K562 (cell line): ENCODE measurements at regions not wholly inside any gene's neighbourhood (a gene's known extent, or its start where the extent isn't known, plus 50 kb on each side); places are given as distances from the start of the nearest gene placed in this dataset.

ENCODE experiments used
- ATAC-seq: fragments of 200-7000 bp; cut with Tn5 transposase; 3 replicates; pipeline ENCODE4 v1.9.1; 2020; ENCODE audit warnings: moderate library complexity
- BruUV-seq: library from RNA; stranded (reverse); fragments of 400-500 nt; replicated peaks from 2 replicates; lab custom pipeline; 2021; lab: Mats Ljungman, UMichigan
- CTCF ChIA-PET: fragments of 300-600 bp; formaldehyde crosslinking; extraction: SDS; loops from one replicate; lab custom pipeline; 2021; ENCODE audit warnings: low intra/inter-chr PET ratio; lab: Yijun Ruan, JAX
- POLR2A ChIA-PET: fragments of 300-600, 350-650 bp; sonication (Branson Sonifier 250); formaldehyde crosslinking; extraction: SDS; loops from one replicate; lab custom pipeline; 2021; ENCODE audit warnings: antibody characterized with exemption, inconsistent platforms; lab: Yijun Ruan, JAX
- DNase-seq, 4 experiments: peaks; one replicate each; pipeline versions ENCODE4 v3.0.0 to v3.0.0-alpha.2; 2011 to 2018; ENCODE audit warnings: low spot score in 3 of 4, mixed read lengths in 3 of 4; ENCODE audit errors: extremely low read depth in 1 of 4
- FAIRE-seq: peaks from 2 replicates; lab custom pipeline; 2011; peaks lifted over from hg19 to GRCh38; lab: Jason Lieb, UNC
- H2AFZ ChIP-seq: 2 replicates; pipeline ENCODE4 v1.6.0; 2011; ENCODE audit warnings: low read depth, low read length, control low read depth, inconsistent platforms
- H3K27ac ChIP-seq: fragments of 200-600 bp; 3 replicates; pipeline ENCODE4 v1.8.0; 2011; ENCODE audit warnings: low read depth, mild to moderate bottlenecking, control low read depth, inconsistent platforms, low read length, moderate library complexity, mixed read lengths; ENCODE audit errors: extremely low read depth
- H3K27me3 ChIP-seq, 2 experiments: fragments of 300-600 bp in 1 of 2; 2 replicates in 1 of 2; 3 replicates in 1 of 2; pipeline versions ENCODE4 v1.6.0 to v1.8.0; 2011; ENCODE audit warnings: inconsistent platforms in 2 of 2, low read length in 2 of 2, mild to moderate bottlenecking in 1 of 2, mixed read lengths in 1 of 2, moderate library complexity in 1 of 2; ENCODE audit not compliant: control insufficient read depth in 2 of 2, insufficient read depth in 2 of 2
- H3K36me3 ChIP-seq: fragments of 300-600 bp; 3 replicates; pipeline ENCODE4 v1.8.0; 2011; ENCODE audit warnings: mild to moderate bottlenecking, low read length, inconsistent platforms; ENCODE audit not compliant: control insufficient read depth, insufficient read depth
- H3K4me1 ChIP-seq, 2 experiments: fragments of 200-600 bp in 1 of 2; replicated peaks in 1 of 2; 2 replicates in 1 of 2; 3 replicates in 1 of 2; pipeline versions ENCODE4 v1.5.1 to v1.8.0; 2011; ENCODE audit warnings: inconsistent platforms in 2 of 2, low read length in 2 of 2, mild to moderate bottlenecking in 1 of 2, mixed read lengths in 1 of 2, moderate library complexity in 1 of 2; ENCODE audit not compliant: control insufficient read depth in 2 of 2, insufficient read depth in 2 of 2
- H3K4me2 ChIP-seq: 2 replicates; pipeline ENCODE4 v1.6.1; 2011; ENCODE audit warnings: low read length, control low read depth, inconsistent platforms, mixed read lengths; ENCODE audit not compliant: insufficient read depth
- H3K4me3 ChIP-seq: fragments of 200-600 bp; sonication (generic), shearing (Covaris generic); 2 replicates; pipeline ENCODE4 v1.5.1; 2016; ENCODE audit warnings: control low read depth, inconsistent platforms
- H3K79me2 ChIP-seq: fragments of 200-600 bp; 3 replicates; pipeline ENCODE4 v1.8.0; 2011; ENCODE audit warnings: low read length, inconsistent platforms; ENCODE audit not compliant: control insufficient read depth, insufficient read depth
- H3K9ac ChIP-seq, 2 experiments: 2 replicates each; pipeline versions ENCODE4 v1.6.0 to v1.6.1; 2011; ENCODE audit warnings: low read depth in 2 of 2, low read length in 2 of 2, control low read depth in 1 of 2, inconsistent platforms in 1 of 2, mild to moderate bottlenecking in 1 of 2, mixed read lengths in 1 of 2; ENCODE audit not compliant: insufficient read depth in 1 of 2
- H3K9me1 ChIP-seq: one replicate; pipeline ENCODE4 v1.6.0; 2011; ENCODE audit warnings: inconsistent platforms, mild to moderate bottlenecking, low read length, moderate library complexity; ENCODE audit not compliant: control insufficient read depth, insufficient read depth
- H3K9me3 ChIP-seq: replicated peaks from 2 replicates; pipeline ENCODE4 v1.5.1; 2011; ENCODE audit warnings: low read depth, low read length, inconsistent platforms; ENCODE audit not compliant: control insufficient read depth, insufficient read depth
- H4K20me1 ChIP-seq: replicated peaks from 2 replicates; pipeline ENCODE4 v1.6.1; 2011; ENCODE audit warnings: low read length, inconsistent platforms, mixed read lengths; ENCODE audit not compliant: control insufficient read depth, insufficient read depth
- BDP1 ChIP-seq: IDR thresholded peaks from 3 replicates; pipeline ENCODE4 v1.6.1; 2011; ENCODE audit not compliant: insufficient read length, insufficient read depth
- BRD4 ChIP-seq: fragments of 200-600 bp; sonication (generic); IDR thresholded peaks from 2 replicates; pipeline ENCODE4 v1.6.1; 2017; ENCODE audit warnings: inconsistent platforms
- E2F5 ChIP-seq: sonication (generic); formaldehyde crosslinking; IDR thresholded peaks from 2 replicates; pipeline ENCODE4 v1.8.0; 2022; ENCODE audit warnings: mild to moderate bottlenecking, missing genetic modification reagents
- EHMT2 ChIP-seq: fragments of 450-650 bp; IDR thresholded peaks from 2 replicates; pipeline ENCODE4 v1.6.1; 2018; ENCODE audit warnings: antibody characterized with exemption
- HOMEZ ChIP-seq: fragments of 250-450 bp; sonication (Bioruptor Pico); IDR thresholded peaks from 2 replicates; pipeline ENCODE4 v1.4.0; 2020; ENCODE audit warnings: mild to moderate bottlenecking, moderate library complexity
- LEF1 ChIP-seq: fragments of 450-650 bp; IDR thresholded peaks from 2 replicates; pipeline ENCODE4 v1.6.1; 2016; ENCODE audit warnings: mild to moderate bottlenecking
- MED1 ChIP-seq: sonication (generic); formaldehyde crosslinking; IDR thresholded peaks from 2 replicates; pipeline ENCODE4 v1.8.1; 2023; ENCODE audit warnings: missing genetic modification reagents, borderline replicate concordance
- MXI1 ChIP-seq: IDR thresholded peaks from 2 replicates; pipeline ENCODE4 v1.6.1; 2011; ENCODE audit warnings: low read depth, mild to moderate bottlenecking, improper control_type of control experiment, low read length
- NR4A1 ChIP-seq, 2 experiments: fragments of 250-450 bp in 1 of 2; fragments of 450-650 bp in 1 of 2; sonication (Bioruptor Pico) in 1 of 2; IDR thresholded peaks; 2 replicates each; pipeline versions ENCODE4 v1.4.0 to v1.6.1; 2016 to 2020; ENCODE audit warnings: mild to moderate bottlenecking in 2 of 2, missing compliant biosample characterization in 1 of 2, missing genetic modification characterization in 1 of 2, moderate library complexity in 1 of 2
- PHF20 ChIP-seq: fragments of 450-650 bp; IDR thresholded peaks from 2 replicates; pipeline ENCODE4 v1.6.1; 2018; ENCODE audit not compliant: partially characterized antibody
- POU5F1 ChIP-seq: fragments of 150-350 bp; IDR thresholded peaks from 2 replicates; pipeline ENCODE4 v1.6.1; 2014; ENCODE audit warnings: borderline replicate concordance, low read length, low read depth, mild to moderate bottlenecking; ENCODE audit not compliant: partially characterized antibody
- RBM39 ChIP-seq: fragments of 200-400 bp; formaldehyde crosslinking; optimal IDR thresholded peaks from 2 replicates; pipeline ENCODE3; 2018; ENCODE audit warnings: low read depth, low read length
- SMARCB1 ChIP-seq: IDR thresholded peaks from 2 replicates; pipeline ENCODE4 v1.6.1; 2011; ENCODE audit warnings: improper control_type of control experiment, low read depth; ENCODE audit not compliant: insufficient read length
- TRIM28 ChIP-seq: fragments of 450-650 bp; IDR thresholded peaks from 2 replicates; pipeline ENCODE4 v1.6.1; 2017
- ZBTB1 ChIP-seq: sonication (generic); formaldehyde crosslinking; IDR thresholded peaks from 2 replicates; pipeline ENCODE4 v1.8.1; 2023; ENCODE audit warnings: missing genetic modification reagents, low read depth, mild to moderate bottlenecking, borderline replicate concordance
- ZFP30 ChIP-seq: fragments of 250-450 bp; sonication (Bioruptor Pico); IDR thresholded peaks from 2 replicates; pipeline ENCODE4 v1.8.0; 2022; ENCODE audit warnings: moderate library complexity, mild to moderate bottlenecking, inconsistent platforms, borderline replicate concordance
- ZNF133 ChIP-seq: fragments of 250-450 bp; sonication (Bioruptor Pico); IDR thresholded peaks from 2 replicates; pipeline ENCODE4 v1.4.0; 2020; ENCODE audit warnings: mild to moderate bottlenecking
- ZNF253 ChIP-seq: fragments of 250-450 bp; sonication (Bioruptor Pico); conservative IDR thresholded peaks from 2 replicates; pipeline ENCODE4 v1.6.1; 2021; ENCODE audit warnings: mild to moderate bottlenecking
- ZNF76 ChIP-seq: fragments of 250-450 bp; sonication (Bioruptor Pico); IDR thresholded peaks from 2 replicates; pipeline ENCODE4 v1.4.0; 2020; ENCODE audit warnings: mild to moderate bottlenecking, moderate library complexity, borderline replicate concordance
- WGBS: fragments of 100-300 bp; shearing (Covaris generic); methylation state at CpG from one replicate; pipeline ENCODE4 v1.1.6; 2016; ENCODE audit warnings: low coverage, mixed read lengths; ENCODE audit not compliant: insufficient coverage; ENCODE audit errors: missing lambda C conversion rate; 5-methylcytosine and 5-hydroxymethylcytosine counted together
- in situ Hi-C: fragments of 300-500 bp; cut with MboI; formaldehyde crosslinking; loops from 4 replicates; pipeline ENCODE4 v1.15.0; 2018; ENCODE audit warnings: inconsistent platforms, mixed read lengths
- intact Hi-C: fragments of 100-400 bp; cut with micrococcal nuclease; formaldehyde crosslinking; loops from 2 replicates; pipeline ENCODE4 v1.14.2; 2022
- TF ChIP-seq, protein P1 (sequence below): conservative IDR thresholded peaks from 2 replicates; pipeline ENCODE4 v1.6.1; 2011; ENCODE audit warnings: low read depth, mild to moderate bottlenecking, low read length; ENCODE audit not compliant: control insufficient read depth

- TF ChIP-seq RBM39, result no peak
- TF ChIP-seq POU5F1, result no peak
- TF ChIP-seq ZNF76, result no peak
- TF ChIP-seq E2F5 (CRISPR knock-in tag), result no peak
- TF ChIP-seq PHF20, result no peak
- TF ChIP-seq ZBTB1 (CRISPR knock-in tag), result no peak
- TF ChIP-seq, protein P1, sequence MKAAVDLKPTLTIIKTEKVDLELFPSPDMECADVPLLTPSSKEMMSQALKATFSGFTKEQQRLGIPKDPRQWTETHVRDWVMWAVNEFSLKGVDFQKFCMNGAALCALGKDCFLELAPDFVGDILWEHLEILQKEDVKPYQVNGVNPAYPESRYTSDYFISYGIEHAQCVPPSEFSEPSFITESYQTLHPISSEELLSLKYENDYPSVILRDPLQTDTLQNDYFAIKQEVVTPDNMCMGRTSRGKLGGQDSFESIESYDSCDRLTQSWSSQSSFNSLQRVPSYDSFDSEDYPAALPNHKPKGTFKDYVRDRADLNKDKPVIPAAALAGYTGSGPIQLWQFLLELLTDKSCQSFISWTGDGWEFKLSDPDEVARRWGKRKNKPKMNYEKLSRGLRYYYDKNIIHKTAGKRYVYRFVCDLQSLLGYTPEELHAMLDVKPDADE, result no peak
- TF ChIP-seq EHMT2, result no peak
Observed at GRCh38 chr4:104971462-104971861, 175.2 kb upstream of the TET2 start (continued).

- H3K4me3 ChIP-seq, result no peak overlapping the region
- H4K20me1 ChIP-seq, result no peaks in the 10 kb centered on the region
- H3K79me2 ChIP-seq, result no peaks in the 10 kb centered on the region
- no TSS peak for BruUV-seq
- no peak overlapping the region for H3K9ac ChIP-seq
- H3K27ac ChIP-seq, result no peak overlapping the region
- no peaks in the 10 kb centered on the region for H3K36me3 ChIP-seq
- H3K27me3 ChIP-seq, result no peaks in the 10 kb centered on the region
- in situ Hi-C loops (no loop called here), intact Hi-C loops (no loop called here)
- H3K9me1 ChIP-seq, result no peaks in the 10 kb centered on the region
- FAIRE-seq (no peak), ATAC-seq (no peak), DNase-seq (no peak)
- no peaks in the 10 kb centered on the region for H3K9me3 ChIP-seq
- no peak overlapping the region for H2AFZ ChIP-seq
- ChIA-PET POLR2A (no interaction called here), CTCF (no interaction called here)
- 0% methylated on average over 2 of the region's 2 CpGs for WGBS
- TF ChIP-seq BRD4, result no peak
- TF ChIP-seq ZNF133 (CRISPR knock-in tag), result no peak
- TF ChIP-seq NR4A1 (CRISPR knock-in tag; IDR thresholded peaks at IDR 0.05), result no peak
- no peak for TF ChIP-seq NR4A1 (tag; IDR thresholded peaks at IDR 0.05)
- TF ChIP-seq ZNF253, result no peak
- TF ChIP-seq MXI1, result no peak
- TF ChIP-seq HOMEZ (CRISPR knock-in tag), result no peak
- TF ChIP-seq LEF1, result no peak
- TF ChIP-seq SMARCB1, result no peak
- TF ChIP-seq MED1 (CRISPR knock-in tag), result no peak
- TF ChIP-seq ZFP30, result no peak
- no peak for TF ChIP-seq BDP1
- TF ChIP-seq TRIM28, result no peak
- H3K4me2 ChIP-seq, result no peak overlapping the region
- no peaks in the 10 kb centered on the region for H3K4me1 ChIP-seq
Observed at GRCh38 chr4:104973708-104974107, 173.0 kb upstream of the TET2 start.
